Activated CD4-positive, alpha-beta T cell treated with anti-CD3 and anti-CD28 coated beads for 24 hours (primary cell): ENCODE measurements at regions not wholly inside any gene's neighbourhood (a gene's known extent, or its start where the extent isn't known, plus 50 kb on each side); places are given as distances from the start of the nearest gene placed in this dataset.

Experiments
- DNase-seq, 2 donors: peaks; one replicate each; pipeline ENCODE4 v3.0.0-alpha.2; 2020; ENCODE audit warnings: low read depth in 2 of 2

DNA sequence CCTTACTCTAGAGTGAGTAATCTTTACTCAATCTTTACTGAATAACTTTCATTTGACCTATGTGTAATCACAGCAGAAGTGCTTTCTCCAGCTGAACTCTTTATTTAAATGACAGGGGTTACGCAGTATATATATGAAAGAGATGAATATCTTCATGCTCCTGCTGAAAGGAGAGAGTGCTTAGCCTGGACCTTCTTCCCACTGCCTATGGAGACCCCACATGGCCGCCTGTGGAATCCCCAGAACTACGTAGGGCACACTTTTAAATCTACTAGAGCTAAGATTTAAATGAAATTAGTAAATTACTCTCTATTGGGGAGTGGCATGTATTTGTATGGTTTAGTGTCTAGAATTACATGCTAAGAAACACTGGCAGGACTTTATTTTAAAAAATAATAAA, 391.2 kb downstream of the ANKRD50 start:
- DNase-seq = no peak

DNA sequence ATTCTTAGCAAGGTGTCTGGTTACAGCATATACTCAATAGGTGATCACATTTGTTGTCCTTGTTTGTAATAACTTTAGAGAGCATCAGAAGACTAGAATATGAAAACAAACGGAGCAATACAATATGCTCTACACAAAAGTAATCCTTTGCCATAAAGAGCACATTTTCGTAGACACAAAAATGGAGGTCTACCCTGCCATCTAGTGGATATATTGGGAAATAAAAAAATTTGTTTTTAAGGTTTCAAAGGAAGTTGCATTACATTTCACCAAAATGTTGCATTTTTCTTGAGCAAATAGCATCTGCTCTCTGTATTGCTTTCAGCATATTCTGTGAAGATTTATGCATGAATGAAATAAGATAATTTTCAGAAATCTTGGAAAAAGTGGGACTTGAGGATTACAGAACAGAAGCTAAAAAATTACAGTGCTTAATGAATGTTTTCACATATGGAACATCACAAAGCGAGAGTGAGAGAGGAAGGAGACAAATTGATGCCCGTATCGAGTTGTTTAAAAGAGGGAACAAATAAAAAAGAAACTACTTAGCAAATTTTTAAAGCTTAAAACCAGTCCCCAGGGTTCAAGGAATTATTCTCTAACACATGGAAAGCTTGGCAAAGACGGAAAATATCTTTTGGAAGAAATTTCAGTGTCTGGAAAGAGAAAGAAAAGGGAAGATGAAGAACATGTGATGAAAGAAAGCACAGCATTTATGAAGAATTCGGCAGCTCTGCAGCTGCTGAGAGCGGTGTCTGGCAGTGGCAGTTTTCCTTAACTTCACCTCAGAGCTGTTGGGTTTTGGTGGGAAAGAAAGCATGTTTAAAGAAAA, 390.1 kb downstream of the ANKRD50 start:
- no peak for DNase-seq

DNA sequence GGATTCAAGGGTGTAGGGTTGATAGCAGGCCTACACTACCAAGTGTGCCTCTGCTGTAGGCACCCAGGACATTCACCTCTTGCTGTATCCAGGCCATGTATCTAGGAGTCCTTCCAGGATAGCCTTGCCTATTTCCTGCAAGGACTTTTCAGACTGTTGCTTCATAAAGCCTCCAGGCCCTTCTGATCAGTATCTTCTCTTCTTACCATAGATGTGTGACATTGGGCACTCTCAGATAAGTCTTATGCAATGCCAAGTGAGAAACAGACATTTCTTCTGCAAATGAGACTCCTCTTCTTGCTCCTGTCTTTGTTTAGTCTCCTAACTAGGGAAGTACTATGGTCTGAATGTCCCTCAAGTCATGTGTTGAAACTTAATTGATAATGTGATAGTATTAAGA, 386.8 kb downstream of the ANKRD50 start:
- DNase-seq = no peak

DNA sequence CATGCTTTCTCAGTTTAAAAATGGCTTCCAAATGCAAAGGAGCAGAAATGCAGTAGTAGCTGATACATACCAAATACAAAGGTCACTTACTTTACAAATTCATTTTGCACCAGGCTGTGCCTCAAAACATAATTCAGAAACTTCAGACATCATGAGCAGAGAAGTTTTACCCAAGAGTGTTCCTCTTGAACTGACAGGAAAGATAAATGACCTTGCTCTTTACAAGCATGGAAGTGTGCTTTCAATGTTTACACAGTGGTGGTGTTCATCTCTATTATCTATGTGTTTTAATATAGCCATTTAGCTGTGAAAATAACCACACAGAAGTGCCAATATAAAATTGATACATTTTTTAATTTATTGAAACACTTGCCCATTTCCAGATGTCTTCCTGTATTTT, 383.4 kb downstream of the ANKRD50 start:
- DNase-seq = no peak

DNA sequence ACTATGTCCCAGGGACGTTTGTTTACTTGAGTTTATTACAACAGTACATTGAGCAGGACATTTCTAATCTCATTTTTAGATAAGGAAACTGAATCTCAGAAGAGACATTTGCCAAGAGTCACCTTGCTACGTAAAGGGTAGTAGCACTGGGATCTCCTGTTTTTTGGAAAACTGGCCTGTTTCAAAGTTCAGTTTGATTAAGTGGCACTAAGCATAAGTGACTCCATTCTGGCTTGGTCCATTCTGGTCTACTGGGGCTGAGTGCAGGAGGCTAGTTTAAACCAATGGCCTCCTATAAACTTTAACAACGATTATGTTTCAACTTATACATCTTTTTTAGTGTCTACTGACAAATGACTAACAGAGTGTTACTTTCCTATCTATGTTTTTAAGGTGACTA, 382.5 kb downstream of the ANKRD50 start:
- DNase-seq = no peak

DNA sequence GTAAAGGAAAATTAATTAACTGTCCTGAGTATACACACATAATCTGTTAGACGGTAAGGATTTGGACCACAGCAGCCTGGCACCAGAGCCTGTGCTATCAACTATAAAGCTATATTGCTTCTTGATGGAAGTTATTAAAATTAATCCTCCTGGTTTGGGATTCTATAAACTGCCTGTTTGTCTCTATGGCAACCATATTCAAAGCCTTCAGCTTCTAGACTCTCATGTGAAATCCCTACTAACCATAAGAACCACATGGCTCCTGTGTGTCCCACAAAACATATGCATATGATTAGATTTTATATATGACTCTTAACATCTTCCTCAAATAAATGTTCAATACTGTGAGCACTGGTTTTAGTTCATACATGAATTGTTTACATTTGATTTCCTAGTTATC, 380.8 kb downstream of the ANKRD50 start:
- DNase-seq = no peak

DNA sequence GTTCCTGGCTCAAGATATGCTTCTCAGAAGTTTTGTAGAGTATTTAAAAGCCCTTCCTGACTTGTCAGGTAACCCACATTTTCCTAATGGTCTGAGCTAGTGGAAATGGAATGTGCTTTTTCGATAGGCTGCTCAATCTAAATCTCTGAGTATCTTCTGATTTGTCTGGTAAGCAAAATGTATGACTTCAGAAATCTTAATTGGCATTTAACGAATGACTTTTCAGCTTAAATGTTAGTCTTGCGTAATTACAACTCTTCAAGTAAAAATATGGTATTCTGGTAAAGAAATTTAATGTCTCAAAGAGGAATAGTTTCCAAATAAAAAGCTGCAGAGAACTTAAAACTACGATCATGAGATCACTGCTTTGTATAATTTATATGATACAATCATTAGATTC, 379.1 kb downstream of the ANKRD50 start:
- no peak for DNase-seq

DNA sequence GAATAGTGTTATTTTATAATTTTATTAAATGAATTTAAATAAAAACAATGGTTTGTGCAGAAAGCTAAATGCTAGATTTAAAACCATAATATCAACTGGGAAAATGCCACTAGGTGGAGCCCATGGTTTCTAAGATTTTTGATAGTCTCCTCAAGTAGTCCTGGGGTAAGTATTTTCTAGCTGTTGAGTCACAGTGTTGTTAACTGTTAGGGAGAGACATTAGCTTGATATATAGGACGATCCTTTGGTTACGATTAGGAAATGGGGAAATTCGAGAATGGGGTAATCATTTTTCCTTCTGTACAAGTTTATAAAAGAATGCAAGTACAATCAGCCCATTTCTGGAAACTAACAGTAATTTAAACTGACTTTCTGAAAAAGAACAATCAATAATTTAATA, 378.4 kb downstream of the ANKRD50 start:
- DNase-seq = no peak

DNA sequence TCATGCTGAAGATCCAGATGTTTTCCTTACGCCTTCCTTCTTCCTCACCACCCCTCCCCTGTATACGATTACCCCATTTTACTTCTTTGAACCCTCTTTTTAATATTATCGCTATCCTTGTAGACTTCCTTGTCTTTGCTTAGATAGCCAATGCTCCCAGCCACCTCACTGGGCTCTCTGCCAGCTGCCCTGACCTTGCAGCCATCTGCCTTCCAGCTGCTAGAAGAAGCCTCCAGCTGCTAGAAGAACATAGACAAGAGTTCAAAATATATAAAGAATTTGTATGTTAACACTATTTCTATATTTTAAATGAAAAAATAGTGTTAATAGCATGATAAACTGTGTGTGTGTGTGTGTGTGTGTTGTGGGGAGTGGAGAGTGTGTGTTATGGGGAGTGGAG, 374.7 kb downstream of the ANKRD50 start:
- DNase-seq = no peak

DNA sequence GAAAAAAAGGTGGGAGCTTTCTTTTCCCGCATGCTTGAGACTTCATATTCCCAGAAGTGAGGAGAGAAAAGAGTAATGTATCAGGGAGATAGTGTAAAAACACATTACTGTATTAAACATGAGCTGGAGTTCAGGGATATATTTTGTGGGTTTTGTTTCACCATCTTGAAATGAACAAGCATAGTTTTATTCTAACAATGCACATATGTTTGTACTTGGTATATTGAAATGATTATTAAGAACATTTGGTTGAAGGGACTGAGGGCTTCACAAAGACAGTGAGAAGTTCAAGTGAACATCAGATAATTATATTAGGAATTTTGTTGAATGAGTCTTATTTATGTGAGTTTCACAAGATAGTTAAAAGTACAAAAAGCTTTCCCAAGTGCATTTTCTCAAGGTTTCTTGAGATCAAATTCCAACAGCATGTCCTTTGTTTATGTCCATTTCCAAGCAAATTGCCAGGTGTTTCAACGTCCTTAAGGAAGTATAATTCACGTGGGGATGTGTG, 368.8 kb downstream of the ANKRD50 start:
- no peak for DNase-seq

DNA sequence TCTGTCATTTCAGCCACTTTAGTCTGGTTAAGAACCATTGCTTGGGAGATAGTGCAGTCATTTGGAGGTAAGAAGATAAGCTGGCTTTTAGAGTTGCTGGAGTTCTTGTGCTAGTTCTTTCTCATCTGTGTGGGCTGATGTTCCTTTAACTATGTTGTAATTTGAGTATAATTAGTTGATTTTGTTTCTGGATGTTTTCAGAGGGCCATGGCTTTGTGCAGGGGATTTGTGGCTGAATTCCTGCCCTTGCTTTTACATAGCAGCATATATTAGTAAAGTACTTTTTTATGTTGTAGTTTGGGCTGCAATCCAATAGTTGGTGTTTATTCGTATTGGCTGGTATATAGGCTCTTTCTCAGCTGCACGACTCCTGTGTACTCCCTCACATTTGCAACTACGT, 339.6 kb downstream of the ANKRD50 start:
- no peak for DNase-seq

DNA sequence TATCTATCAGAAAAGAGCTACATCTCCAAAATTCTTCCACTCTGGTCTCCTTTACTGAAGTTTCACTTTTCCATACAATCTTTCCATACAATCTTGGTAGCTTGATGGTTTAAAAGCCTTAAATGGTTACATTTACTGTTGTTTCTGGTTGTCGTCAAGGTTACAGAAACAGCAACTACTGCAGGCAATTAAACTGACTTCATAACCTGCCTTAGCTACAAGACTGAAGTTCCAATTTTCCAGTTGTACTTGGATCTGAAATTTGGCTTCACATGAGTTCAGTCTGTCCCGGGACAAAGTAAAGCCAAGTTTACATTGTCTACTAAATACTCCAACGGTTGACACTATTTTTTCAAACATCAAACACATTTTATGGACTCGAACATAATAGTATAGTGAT, 326.4 kb downstream of the ANKRD50 start:
- DNase-seq = no peak

DNA sequence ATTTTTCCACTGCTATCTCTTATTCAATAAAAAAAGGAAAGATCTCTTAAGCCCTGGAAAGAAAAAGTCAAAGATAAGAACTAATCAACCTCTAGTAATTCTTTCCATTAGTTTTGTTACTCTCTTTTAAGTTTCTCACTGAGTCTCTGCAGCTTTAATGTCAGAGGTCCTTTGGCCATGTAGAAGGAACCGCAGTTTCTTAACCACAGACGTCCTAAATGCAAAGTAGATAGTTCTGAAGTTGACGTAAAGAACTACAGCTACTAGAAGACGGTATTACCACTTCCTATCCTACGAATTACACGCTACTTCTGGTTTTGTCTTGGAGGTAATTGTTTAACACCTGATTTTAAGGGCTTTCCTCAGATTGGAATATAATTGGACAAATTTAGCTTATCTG, 325.9 kb downstream of the ANKRD50 start:
- no peak for DNase-seq

DNA sequence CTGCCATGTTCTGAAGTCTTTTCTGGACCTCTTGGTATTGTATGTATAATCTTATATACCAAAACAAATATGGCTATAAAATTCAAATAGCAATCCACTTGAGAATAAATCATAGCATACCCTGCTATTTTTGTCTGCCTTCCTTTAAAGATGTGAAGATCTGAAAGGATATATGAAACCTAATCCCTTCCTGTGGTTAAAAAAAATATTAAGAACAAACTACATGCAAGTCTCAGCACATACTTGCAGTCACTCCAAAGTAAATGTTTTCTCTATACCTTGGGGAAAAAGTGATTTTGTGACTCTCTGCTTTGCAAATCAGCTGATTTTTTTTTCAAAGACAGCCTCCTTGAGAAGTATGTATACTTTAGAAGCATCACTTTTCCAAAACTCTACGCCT, 322.9 kb downstream of the ANKRD50 start:
- DNase-seq = no peak

DNA sequence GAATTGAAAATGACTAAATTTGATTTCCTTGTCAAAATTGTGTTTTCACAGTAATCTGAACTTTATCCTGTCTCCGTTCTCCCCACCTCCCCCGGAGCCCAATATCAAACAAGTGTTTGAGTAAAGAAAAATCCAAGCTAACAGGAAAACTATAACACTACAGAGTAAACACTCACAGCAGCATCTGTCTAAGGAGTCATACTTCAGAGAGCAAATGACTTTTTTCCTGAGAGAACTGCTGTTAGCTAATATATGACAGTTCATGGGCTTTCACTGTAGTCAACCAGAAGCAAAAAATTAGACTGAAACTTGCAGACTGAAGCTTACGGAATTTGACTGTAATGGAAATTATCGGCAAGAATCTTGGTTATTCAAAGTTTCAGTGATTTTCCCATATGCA, 321.7 kb downstream of the ANKRD50 start:
- DNase-seq = no peak

DNA sequence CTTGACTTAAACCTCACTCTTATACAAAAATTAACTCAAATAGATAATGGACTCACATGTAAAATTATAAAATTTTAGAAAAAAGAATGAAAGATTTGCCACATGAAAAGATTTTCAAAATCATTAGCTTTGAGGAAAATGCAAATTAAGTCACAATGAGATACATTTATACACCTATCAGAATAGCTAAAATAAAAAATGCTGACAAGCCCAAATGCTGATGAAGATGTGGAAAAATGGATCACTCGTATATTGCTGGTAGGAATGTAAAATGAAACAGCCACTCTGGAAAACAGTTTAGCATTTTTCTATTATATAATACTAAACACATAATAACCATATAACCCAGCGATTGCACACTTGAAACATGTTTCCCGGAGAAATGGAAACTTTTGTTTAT, 316.2 kb downstream of the ANKRD50 start:
- no peak for DNase-seq

DNA sequence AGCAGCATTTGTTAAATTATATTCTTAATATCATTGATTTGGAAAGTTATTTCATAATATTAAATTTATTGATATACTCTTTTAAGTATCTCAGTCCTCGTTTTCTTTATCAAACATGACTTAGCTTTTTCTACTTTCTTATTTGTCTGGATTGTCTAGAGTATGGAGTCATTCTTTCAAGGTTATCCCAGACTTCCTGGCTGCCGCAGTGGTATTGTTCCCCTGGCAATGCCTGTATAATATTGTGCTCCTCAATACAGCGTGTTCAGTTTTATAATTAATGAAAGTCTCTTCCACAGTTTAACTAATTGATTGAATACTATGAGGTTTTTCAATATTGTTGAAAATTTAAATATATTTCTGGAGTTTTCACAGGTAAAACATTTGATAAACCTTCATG, 310.9 kb downstream of the ANKRD50 start:
- DNase-seq = no peak

DNA sequence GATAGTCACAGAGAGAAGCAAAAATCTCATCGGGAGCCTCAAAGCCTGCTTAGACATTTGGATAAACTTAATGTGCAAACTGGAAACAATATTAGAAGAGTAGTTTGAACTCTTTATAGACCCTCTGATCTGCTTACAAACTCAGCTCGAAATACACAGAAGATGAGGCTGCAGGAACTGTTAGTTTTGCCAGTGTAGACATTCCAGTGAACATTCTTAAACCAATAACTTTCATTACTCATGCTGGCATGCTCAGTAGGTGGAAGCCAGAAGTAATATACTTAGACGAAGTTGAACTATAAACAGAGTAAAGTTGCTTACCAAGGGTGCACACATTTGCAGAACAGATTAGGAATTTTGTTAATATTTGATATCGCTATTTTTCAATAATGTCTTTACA, 303.5 kb downstream of the ANKRD50 start:
- no peak for DNase-seq

DNA sequence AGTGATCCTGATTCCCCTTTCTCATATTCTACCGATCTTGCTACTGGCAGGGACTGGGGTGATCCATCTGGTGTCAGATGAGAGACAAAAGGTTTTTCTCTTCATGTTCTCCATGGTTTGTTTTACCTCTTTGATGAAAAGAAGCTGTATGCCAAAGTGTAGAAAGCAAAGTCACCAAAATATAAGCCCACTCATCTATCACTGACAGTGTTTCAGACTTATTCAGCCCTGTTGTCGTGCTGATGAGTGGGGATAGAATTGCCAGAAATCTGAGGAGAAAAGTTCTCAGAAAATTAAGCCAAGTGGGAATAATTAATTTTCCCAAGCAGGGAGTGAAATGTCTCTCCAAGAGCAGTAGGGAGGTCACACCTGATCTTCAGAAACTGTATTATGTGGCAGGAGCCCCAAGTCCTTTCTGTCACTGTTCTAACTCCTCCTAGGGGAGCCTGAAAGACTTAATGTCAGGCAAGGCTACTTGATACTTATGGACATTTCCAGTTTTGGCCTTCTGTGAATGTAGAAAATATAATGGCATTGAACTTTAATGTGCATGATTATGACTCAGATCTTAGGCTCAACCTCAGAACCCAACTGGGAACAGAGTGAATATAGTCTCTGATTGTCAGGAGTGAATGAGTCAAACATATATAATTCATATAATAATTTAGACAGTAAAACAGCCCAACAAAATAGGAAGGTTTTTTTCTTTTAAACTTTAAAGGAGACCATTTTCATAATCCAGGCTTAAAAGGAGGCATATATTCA, 298.1 kb downstream of the ANKRD50 start:
- no peak for DNase-seq

DNA sequence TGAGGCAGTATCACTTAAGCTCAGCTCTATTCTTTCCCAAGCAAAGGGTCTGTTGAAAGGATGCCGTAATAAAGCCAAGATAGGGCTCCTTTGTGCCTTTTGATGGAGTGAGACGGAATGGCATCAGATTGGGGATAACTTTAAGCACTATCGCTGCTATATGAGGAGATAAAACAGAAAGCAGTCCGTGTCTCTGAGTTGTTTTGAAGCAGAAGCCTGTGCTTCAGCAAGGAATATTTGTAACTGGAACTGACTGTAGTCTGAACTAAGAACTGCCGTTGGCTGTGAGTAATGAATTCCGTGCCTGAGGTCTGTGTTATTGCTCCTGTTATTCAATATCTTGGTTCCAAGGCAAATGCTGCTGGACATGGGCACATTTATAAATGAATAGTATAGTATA, 297.4 kb downstream of the ANKRD50 start:
- no peak for DNase-seq

DNA sequence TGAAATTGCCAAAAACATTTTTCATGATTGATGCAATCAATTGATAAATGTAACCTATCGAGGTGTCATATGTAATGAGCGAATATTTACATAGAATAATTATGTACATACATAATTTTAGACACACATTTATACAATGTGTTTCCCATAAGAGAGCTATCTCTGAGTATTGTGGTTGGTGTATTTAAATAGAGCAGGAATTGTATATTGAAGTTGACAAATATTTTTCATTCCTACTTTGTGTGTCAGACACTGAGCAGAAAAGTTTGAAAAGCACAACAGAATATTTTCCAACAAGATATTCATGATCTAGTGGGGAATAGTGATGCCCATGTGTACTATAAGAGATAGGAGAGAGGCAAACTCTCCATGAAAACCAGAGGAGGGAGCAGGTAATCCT, 295.2 kb downstream of the ANKRD50 start:
- no peak for DNase-seq

DNA sequence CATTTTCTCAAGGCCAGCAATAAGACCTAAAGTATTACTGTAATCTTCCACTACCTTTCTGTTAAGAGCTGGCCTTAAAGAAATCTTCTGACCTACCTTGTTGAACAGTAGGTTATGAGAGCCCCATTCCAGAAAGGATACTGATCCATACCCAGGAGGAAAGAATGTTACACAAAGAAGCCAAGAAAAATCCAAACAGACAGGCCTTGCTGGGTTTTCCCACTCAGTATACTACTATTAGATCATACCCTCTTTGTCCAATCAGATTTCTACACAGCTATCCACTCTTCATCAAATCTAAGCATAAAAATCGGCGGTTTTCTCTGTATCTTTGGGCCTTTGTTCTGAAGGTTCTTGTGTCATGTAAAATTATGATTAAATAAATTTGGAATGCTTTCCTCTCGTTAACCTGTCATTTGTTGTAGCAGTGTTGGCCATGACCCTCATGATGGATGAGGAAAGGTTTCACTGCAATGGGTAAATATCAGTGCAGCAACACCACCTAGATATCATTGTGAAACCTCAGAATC, 292.3 kb downstream of the ANKRD50 start:
- DNase-seq = no peak

DNA sequence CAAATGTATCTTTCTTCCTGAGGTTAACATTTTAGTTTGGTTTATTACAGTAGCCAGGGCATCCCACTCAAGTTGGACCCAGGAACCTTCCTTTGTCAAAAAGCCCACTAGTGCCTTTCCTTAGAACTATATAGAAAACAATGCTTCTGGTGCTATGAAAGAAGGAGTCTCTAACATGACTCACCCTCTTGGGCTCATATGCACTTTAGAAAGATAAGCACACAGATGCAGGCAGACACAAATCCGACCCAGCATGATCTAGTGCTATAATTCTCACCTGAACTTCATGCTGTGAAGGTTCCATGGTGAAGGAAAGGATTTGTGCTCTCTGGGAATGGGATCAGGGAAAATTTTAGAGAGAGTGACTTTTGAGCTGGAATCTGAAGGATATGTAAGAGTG, 289.4 kb downstream of the ANKRD50 start:
- no peak for DNase-seq
